ENCODE measurements at regions not wholly inside any gene's neighbourhood (a gene's known extent, or its start where the extent isn't known, plus 50 kb on each side); places are given as distances from the start of the nearest gene placed in this dataset.

GRCh38 chr1:201625851-201626251 is 86.9 kb downstream of the NAV1 start:
- Histone ChIP-seq H3K27ac (ENCODE audit: low read depth, low read length, poor library complexity, severe bottlenecking) (peak overlapping the region; percentile 25), H3K4me1 (ENCODE audit: insufficient read depth, low read length, poor library complexity, severe bottlenecking) (peaks cover 14% of the 10 kb centered on the region), H3K9me3 (ENCODE audit: low read depth, low read length, poor library complexity, severe bottlenecking) (no peaks in the 10 kb centered on the region), H3K36me3 (ENCODE audit: insufficient read depth, low read length, poor library complexity, severe bottlenecking) (no peaks in the 10 kb centered on the region), H3K4me3 (ENCODE audit: low read depth, low read length, poor library complexity, severe bottlenecking) (no peak overlapping the region), H3K27me3 (replicated peaks; ENCODE audit: insufficient read depth, low read depth, low read length, poor library complexity) (no peaks in the 10 kb centered on the region)
- no peak for DNase-seq (ENCODE audit: low spot score)
- ChIA-PET CTCF (no interaction called here), POLR2A (ENCODE audit: low non-redundant PET) (no interaction called here)
- intact Hi-C loops (cut with micrococcal nuclease; ENCODE audit: unreplicated experiment) = no loop called here
- no peak for TF ChIP-seq EZH2 (IDR thresholded peaks at IDR 0.05; ENCODE audit: borderline replicate concordance, low read depth, low read length, poor library complexity, severe bottlenecking)
- TF ChIP-seq, protein P1, sequence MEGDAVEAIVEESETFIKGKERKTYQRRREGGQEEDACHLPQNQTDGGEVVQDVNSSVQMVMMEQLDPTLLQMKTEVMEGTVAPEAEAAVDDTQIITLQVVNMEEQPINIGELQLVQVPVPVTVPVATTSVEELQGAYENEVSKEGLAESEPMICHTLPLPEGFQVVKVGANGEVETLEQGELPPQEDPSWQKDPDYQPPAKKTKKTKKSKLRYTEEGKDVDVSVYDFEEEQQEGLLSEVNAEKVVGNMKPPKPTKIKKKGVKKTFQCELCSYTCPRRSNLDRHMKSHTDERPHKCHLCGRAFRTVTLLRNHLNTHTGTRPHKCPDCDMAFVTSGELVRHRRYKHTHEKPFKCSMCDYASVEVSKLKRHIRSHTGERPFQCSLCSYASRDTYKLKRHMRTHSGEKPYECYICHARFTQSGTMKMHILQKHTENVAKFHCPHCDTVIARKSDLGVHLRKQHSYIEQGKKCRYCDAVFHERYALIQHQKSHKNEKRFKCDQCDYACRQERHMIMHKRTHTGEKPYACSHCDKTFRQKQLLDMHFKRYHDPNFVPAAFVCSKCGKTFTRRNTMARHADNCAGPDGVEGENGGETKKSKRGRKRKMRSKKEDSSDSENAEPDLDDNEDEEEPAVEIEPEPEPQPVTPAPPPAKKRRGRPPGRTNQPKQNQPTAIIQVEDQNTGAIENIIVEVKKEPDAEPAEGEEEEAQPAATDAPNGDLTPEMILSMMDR (conservative IDR thresholded peaks at IDR 0.05; ENCODE audit: low read depth, low read length) = no peak
- no TSS peak for BruUV-seq (replicated peaks)

- CTCF ChIA-PET = interaction anchor here (0.7 kb wide), 1 partner anchor 50 kb away, joined by 4 read pairs; no protein-coding TSS in a partner anchor
- POLR2A ChIA-PET (ENCODE audit: low non-redundant PET) = no interaction called here
- Histone ChIP-seq H3K36me3 (ENCODE audit: insufficient read depth, low read length, poor library complexity, severe bottlenecking) (no peaks in the 10 kb centered on the region), H3K4me1 (ENCODE audit: insufficient read depth, low read length, poor library complexity, severe bottlenecking) (peaks cover 14% of the 10 kb centered on the region), H3K27me3 (replicated peaks; ENCODE audit: insufficient read depth, low read depth, low read length, poor library complexity) (no peaks in the 10 kb centered on the region), H3K27ac (ENCODE audit: low read depth, low read length, poor library complexity, severe bottlenecking) (peak overlapping the region; percentile 41), H3K4me3 (ENCODE audit: low read depth, low read length, poor library complexity, severe bottlenecking) (no peak overlapping the region), H3K9me3 (ENCODE audit: low read depth, low read length, poor library complexity, severe bottlenecking) (no peaks in the 10 kb centered on the region)
- no peak for TF ChIP-seq EZH2 (IDR thresholded peaks at IDR 0.05; ENCODE audit: borderline replicate concordance, low read depth, low read length, poor library complexity, severe bottlenecking)
- TF ChIP-seq, protein P1 (conservative IDR thresholded peaks at IDR 0.05; ENCODE audit: low read depth, low read length) = no peak
- DNase-seq (ENCODE audit: low spot score) = no peak
- no TSS peak for BruUV-seq (replicated peaks)
- intact Hi-C loops (cut with micrococcal nuclease; ENCODE audit: unreplicated experiment) = no loop called here
These were observed 87.8 kb downstream of the NAV1 start for GRCh38 chr1:201626629-201627275.

DNA sequence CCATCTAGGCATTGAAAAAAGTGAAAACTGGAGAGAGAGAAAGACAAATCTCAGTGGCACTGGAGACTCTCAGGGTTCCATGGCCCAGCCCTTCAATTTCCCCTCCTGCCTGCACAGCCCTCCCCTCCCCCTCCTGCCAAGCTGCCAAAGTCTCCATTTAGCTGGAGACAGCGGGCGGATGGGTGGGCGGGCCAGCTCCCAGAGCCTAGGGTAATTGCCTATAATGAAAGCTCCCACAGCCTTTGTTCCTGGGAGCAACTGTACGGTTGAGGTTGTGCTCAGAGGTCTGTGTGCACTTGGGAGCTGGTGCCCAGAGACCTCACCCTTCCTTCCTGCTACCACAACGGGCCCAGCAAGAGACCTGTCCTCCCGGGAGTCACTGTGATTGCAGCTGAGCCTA is 89.6 kb downstream of the NAV1 start:
- no peaks in the 10 kb centered on the region for H3K9me3 ChIP-seq (ENCODE audit: low read depth, low read length, poor library complexity, severe bottlenecking)
- CTCF ChIA-PET = interaction anchor here (0.7 kb wide), 1 partner anchor 36 kb away, joined by 3 read pairs; no protein-coding TSS in a partner anchor

More for the DNA sequence above, 89.6 kb downstream of the NAV1 start:
- peak; percentile 62 for DNase-seq (ENCODE audit: low spot score)
- intact Hi-C loops (cut with micrococcal nuclease; ENCODE audit: unreplicated experiment) = no loop called here
- Histone ChIP-seq H3K36me3 (ENCODE audit: insufficient read depth, low read length, poor library complexity, severe bottlenecking) (no peaks in the 10 kb centered on the region), H3K4me3 (ENCODE audit: low read depth, low read length, poor library complexity, severe bottlenecking) (no peak overlapping the region), H3K27me3 (replicated peaks; ENCODE audit: insufficient read depth, low read depth, low read length, poor library complexity) (no peaks in the 10 kb centered on the region), H3K27ac (ENCODE audit: low read depth, low read length, poor library complexity, severe bottlenecking) (no peak overlapping the region), H3K4me1 (ENCODE audit: insufficient read depth, low read length, poor library complexity, severe bottlenecking) (peaks cover 14% of the 10 kb centered on the region)
- TF ChIP-seq EZH2 (IDR thresholded peaks at IDR 0.05; ENCODE audit: borderline replicate concordance, low read depth, low read length, poor library complexity, severe bottlenecking) = no peak
- TF ChIP-seq, protein P1 (conservative IDR thresholded peaks at IDR 0.05; ENCODE audit: low read depth, low read length) = no peak
- no TSS peak for BruUV-seq (replicated peaks)
- POLR2A ChIA-PET (ENCODE audit: low non-redundant PET) = no interaction called here
